COLO668 (cell line): ENCODE measurements at regions not wholly inside any gene's neighbourhood (a gene's known extent, or its start where the extent isn't known, plus 50 kb on each side); places are given as distances from the start of the nearest gene placed in this dataset.
"Not testable (repeated sequence)": the region's sequence is repeated elsewhere in the genome, so short reads cannot be mapped to it uniquely, and the experiment has no call there.

ENCODE experiments used
- DNase-seq: peaks from one replicate; lab custom pipeline; 2025; ENCODE audit not compliant: unreplicated experiment; lab: John Stamatoyannopoulos, UW

GRCh38 chr10:56537984-56538383 is 176.9 kb upstream of the ZWINT start:
- peak; percentile 4 for DNase-seq

GRCh38 chr10:56522166-56522565 is 161.1 kb upstream of the ZWINT start:
- DNase-seq = no peak

GRCh38 chr10:56508562-56508961 is 147.5 kb upstream of the ZWINT start:
- no peak for DNase-seq

GRCh38 chr10:56507033-56507432 is 146.0 kb upstream of the ZWINT start:
- no peak for DNase-seq

- no peak for DNase-seq
Measured at GRCh38 chr10:56505555-56505954, 144.5 kb upstream of the ZWINT start.

GRCh38 chr10:56496186-56496486 is 135.1 kb upstream of the ZWINT start:
- no peak for DNase-seq

- no peak for DNase-seq
Measured at GRCh38 chr10:56487746-56488145, 126.7 kb upstream of the ZWINT start.

GRCh38 chr10:56481521-56482091 is 120.5 kb upstream of the ZWINT start:
- DNase-seq = no peak

GRCh38 chr10:56472978-56473377 is 111.9 kb upstream of the ZWINT start:
- no peak for DNase-seq

- no peak for DNase-seq
Measured at GRCh38 chr10:56470701-56471100, 109.6 kb upstream of the ZWINT start.

GRCh38 chr10:56469482-56469881 is 108.4 kb upstream of the ZWINT start:
- no peak for DNase-seq

- DNase-seq = no peak
Measured at GRCh38 chr10:56466005-56466404, 104.9 kb upstream of the ZWINT start.

- DNase-seq = no peak
Measured at GRCh38 chr10:56449770-56450169, 88.7 kb upstream of the ZWINT start.

- DNase-seq = peak; percentile 0
Measured at GRCh38 chr10:56447613-56448012, 86.6 kb upstream of the ZWINT start.

GRCh38 chr10:56441337-56441736 is 80.3 kb upstream of the ZWINT start:
- DNase-seq = not testable (repeated sequence)
